HEK293 (cell line): ENCODE measurements at regions not wholly inside any gene's neighbourhood (a gene's known extent, or its start where the extent isn't known, plus 50 kb on each side); places are given as distances from the start of the nearest gene placed in this dataset.

ENCODE experiments used
- CTCF ChIA-PET: fragments of 350-600 bp; formaldehyde crosslinking; extraction: SDS; loops from one replicate; lab custom pipeline; 2021; ENCODE audit warnings: antibody characterized with exemption; lab: Yijun Ruan, JAX
- POLR2A ChIA-PET: fragments of 300-600 bp; formaldehyde crosslinking; extraction: SDS; loops from one replicate; lab custom pipeline; 2020; ENCODE audit warnings: antibody characterized with exemption, inconsistent platforms; lab: Yijun Ruan, JAX
- H3K27ac ChIP-seq: fragments of 200-500 bp; sonication (Bioruptor generic); 2 replicates; pipeline ENCODE4 v1.5.1; 2014; ENCODE audit warnings: low read depth, low read length, control low read depth, inconsistent platforms; ENCODE audit errors: extremely low read depth
- H3K36me3 ChIP-seq, 2 experiments: fragments of 200-500 bp in 1 of 2; sonication (Bioruptor generic) in 1 of 2; 1 replicate in 1 of 2; 2 replicates in 1 of 2; pipeline ENCODE4 v1.5.1; 2014 to 2017; ENCODE audit warnings: inconsistent platforms in 2 of 2, low read length in 2 of 2; ENCODE audit not compliant: control insufficient read depth in 2 of 2, insufficient read depth in 1 of 2
- H3K4me1 ChIP-seq: fragments of 200-500 bp; sonication (Bioruptor generic); 2 replicates; pipeline ENCODE4 v1.5.1; 2014; ENCODE audit warnings: mild to moderate bottlenecking, low read length, inconsistent platforms; ENCODE audit not compliant: control insufficient read depth, insufficient read depth
- H3K4me3 ChIP-seq: 2 replicates; pipeline ENCODE4 v1.5.1; 2011; ENCODE audit warnings: low read depth, mild to moderate bottlenecking, control low read depth, low read length, moderate library complexity
- H3K9me3 ChIP-seq: fragments of 200-500 bp; sonication (Bioruptor generic); 2 replicates; pipeline ENCODE4 v1.5.1; 2014; ENCODE audit warnings: low read depth, low read length, inconsistent platforms; ENCODE audit not compliant: control insufficient read depth, insufficient read depth
- INSM2 ChIP-seq: fragments of 450-650 bp; formaldehyde crosslinking; IDR thresholded peaks from 2 replicates; pipeline ENCODE4 v1.5.1; 2016; ENCODE audit warnings: missing biosample characterization, missing genetic modification characterization
- SCRT1 ChIP-seq: fragments of 450-650 bp; formaldehyde crosslinking; IDR thresholded peaks from 2 replicates; pipeline ENCODE4 v1.5.1; 2016; ENCODE audit warnings: missing biosample characterization, missing genetic modification characterization, borderline replicate concordance
- TRIM28 ChIP-seq: IDR thresholded peaks from 2 replicates; pipeline ENCODE4 v1.6.1; 2011; ENCODE audit warnings: low read length, control low read depth, borderline replicate concordance
- ZBTB7A ChIP-seq: fragments of 450-650 bp; formaldehyde crosslinking; IDR thresholded peaks from 2 replicates; pipeline ENCODE4 v1.5.1; 2016; ENCODE audit warnings: low read depth, missing biosample characterization, missing genetic modification characterization
- ZNF146 ChIP-seq: fragments of 450-650 bp; formaldehyde crosslinking; IDR thresholded peaks from 2 replicates; pipeline ENCODE4 v1.5.1; 2016; ENCODE audit warnings: missing biosample characterization, missing genetic modification characterization
- ZNF148 ChIP-seq: fragments of 450-650 bp; formaldehyde crosslinking; IDR thresholded peaks from 2 replicates; pipeline ENCODE4 v1.5.0; 2017; ENCODE audit warnings: missing biosample characterization, missing genetic modification characterization, borderline replicate concordance
- ZNF157 ChIP-seq: fragments of 450-650 bp; formaldehyde crosslinking; IDR thresholded peaks from 2 replicates; pipeline ENCODE4 v1.5.1; 2016; ENCODE audit warnings: missing biosample characterization, missing genetic modification characterization
- ZNF248 ChIP-seq: fragments of 450-650 bp; formaldehyde crosslinking; IDR thresholded peaks from 2 replicates; pipeline ENCODE4 v1.5.1; 2017; ENCODE audit warnings: missing biosample characterization, missing genetic modification characterization
- ZNF530 ChIP-seq: fragments of 450-650 bp; formaldehyde crosslinking; IDR thresholded peaks from 2 replicates; pipeline ENCODE4 v1.5.1; 2016; ENCODE audit warnings: low read depth, missing biosample characterization, missing genetic modification characterization
- ZNF585B ChIP-seq: fragments of 450-650 bp; formaldehyde crosslinking; IDR thresholded peaks from 2 replicates; pipeline ENCODE4 v1.5.1; 2016; ENCODE audit warnings: missing biosample characterization, missing genetic modification characterization
- ZNF596 ChIP-seq: fragments of 450-650 bp; IDR thresholded peaks from 2 replicates; pipeline ENCODE4 v1.5.0; 2018; ENCODE audit warnings: missing biosample characterization, mild to moderate bottlenecking, missing genetic modification characterization, moderate library complexity
- ZNF76 ChIP-seq: fragments of 450-650 bp; formaldehyde crosslinking; IDR thresholded peaks from 2 replicates; pipeline ENCODE4; 2016; ENCODE audit warnings: low read depth, missing biosample characterization, missing genetic modification characterization, borderline replicate concordance
- ZSCAN4 ChIP-seq: fragments of 450-650 bp; formaldehyde crosslinking; IDR thresholded peaks from 2 replicates; pipeline ENCODE4 v1.5.1; 2017; ENCODE audit warnings: missing biosample characterization, missing genetic modification characterization
- TF ChIP-seq, protein P1 (sequence below): fragments of 450-650 bp; formaldehyde crosslinking; IDR thresholded peaks from 2 replicates; pipeline ENCODE4 v1.5.1; 2017; ENCODE audit warnings: missing biosample characterization, mild to moderate bottlenecking, missing genetic modification characterization, moderate library complexity
- TF ChIP-seq, protein P2 (sequence below): fragments of 450-650 bp; formaldehyde crosslinking; IDR thresholded peaks from 2 replicates; pipeline ENCODE4 v1.5.1; 2016; ENCODE audit warnings: missing biosample characterization, missing genetic modification characterization
- TF ChIP-seq, protein P3 (sequence below): fragments of 450-650 bp; formaldehyde crosslinking; IDR thresholded peaks from 2 replicates; pipeline ENCODE4 v1.5.1; 2016; ENCODE audit warnings: missing biosample characterization, missing genetic modification characterization
- TF ChIP-seq, protein P4 (sequence below): fragments of 450-650 bp; formaldehyde crosslinking; optimal IDR thresholded peaks from 2 replicates; pipeline ENCODE3; 2016; ENCODE audit warnings: missing biosample characterization, mild to moderate bottlenecking, missing genetic modification characterization
- TF ChIP-seq, protein P5 (sequence below): fragments of 450-650 bp; IDR thresholded peaks from 2 replicates; pipeline ENCODE4 v1.5.1; 2018; ENCODE audit warnings: missing biosample characterization, missing genetic modification characterization

DNA sequence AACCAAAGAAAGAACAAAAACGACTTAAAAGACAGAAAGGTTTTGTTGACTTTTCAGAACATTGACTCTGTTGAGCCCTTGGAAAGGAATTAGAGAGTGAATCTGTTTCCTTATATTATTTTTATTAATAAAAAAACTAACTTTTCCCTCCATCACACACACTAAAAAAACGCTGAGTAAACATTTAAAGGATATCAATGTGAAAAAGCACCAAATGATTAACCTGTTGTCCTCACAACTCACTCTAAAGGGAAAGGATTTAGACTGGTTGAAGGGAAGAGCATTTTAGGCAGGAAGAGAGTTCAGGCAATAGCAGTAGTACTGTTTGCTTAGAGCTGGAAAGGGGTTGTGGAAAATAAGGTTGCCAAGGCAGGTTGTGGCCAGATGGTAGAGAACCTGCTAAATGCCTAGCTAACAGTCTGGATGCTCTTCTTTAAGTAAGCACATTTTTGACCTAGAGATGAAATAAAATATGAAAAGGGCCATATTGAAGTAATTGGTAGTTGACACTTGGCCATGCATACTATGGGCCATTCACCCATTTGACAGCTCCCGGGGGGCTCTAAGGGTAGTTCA lies 98.0 kb upstream of the NDP start:
- H3K4me3 ChIP-seq: no peak overlapping the region
- no peaks in the 10 kb centered on the region for H3K9me3 ChIP-seq
- TF ChIP-seq ZNF596 (no peak), TRIM28 (no peak), ZNF146 (no peak), INSM2 (no peak), ZNF76 (no peak), SCRT1 (tag by site-specific recombination) (no peak), ZNF157 (tag by site-specific recombination) (no peak), ZNF530 (tag by site-specific recombination) (no peak), ZBTB7A (no peak), ZSCAN4 (tag by site-specific recombination) (no peak), ZNF248 (tag by site-specific recombination) (no peak)
- TF ChIP-seq, protein P1, sequence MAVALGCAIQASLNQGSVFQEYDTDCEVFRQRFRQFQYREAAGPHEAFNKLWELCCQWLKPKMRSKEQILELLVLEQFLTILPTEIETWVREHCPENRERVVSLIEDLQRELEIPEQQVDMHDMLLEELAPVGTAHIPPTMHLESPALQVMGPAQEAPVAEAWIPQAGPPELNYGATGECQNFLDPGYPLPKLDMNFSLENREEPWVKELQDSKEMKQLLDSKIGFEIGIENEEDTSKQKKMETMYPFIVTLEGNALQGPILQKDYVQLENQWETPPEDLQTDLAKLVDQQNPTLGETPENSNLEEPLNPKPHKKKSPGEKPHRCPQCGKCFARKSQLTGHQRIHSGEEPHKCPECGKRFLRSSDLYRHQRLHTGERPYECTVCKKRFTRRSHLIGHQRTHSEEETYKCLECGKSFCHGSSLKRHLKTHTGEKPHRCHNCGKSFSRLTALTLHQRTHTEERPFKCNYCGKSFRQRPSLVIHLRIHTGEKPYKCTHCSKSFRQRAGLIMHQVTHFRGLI (tag by site-specific recombination): no peak
- TF ChIP-seq, protein P2, sequence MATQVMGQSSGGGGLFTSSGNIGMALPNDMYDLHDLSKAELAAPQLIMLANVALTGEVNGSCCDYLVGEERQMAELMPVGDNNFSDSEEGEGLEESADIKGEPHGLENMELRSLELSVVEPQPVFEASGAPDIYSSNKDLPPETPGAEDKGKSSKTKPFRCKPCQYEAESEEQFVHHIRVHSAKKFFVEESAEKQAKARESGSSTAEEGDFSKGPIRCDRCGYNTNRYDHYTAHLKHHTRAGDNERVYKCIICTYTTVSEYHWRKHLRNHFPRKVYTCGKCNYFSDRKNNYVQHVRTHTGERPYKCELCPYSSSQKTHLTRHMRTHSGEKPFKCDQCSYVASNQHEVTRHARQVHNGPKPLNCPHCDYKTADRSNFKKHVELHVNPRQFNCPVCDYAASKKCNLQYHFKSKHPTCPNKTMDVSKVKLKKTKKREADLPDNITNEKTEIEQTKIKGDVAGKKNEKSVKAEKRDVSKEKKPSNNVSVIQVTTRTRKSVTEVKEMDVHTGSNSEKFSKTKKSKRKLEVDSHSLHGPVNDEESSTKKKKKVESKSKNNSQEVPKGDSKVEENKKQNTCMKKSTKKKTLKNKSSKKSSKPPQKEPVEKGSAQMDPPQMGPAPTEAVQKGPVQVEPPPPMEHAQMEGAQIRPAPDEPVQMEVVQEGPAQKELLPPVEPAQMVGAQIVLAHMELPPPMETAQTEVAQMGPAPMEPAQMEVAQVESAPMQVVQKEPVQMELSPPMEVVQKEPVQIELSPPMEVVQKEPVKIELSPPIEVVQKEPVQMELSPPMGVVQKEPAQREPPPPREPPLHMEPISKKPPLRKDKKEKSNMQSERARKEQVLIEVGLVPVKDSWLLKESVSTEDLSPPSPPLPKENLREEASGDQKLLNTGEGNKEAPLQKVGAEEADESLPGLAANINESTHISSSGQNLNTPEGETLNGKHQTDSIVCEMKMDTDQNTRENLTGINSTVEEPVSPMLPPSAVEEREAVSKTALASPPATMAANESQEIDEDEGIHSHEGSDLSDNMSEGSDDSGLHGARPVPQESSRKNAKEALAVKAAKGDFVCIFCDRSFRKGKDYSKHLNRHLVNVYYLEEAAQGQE (tag by site-specific recombination): no peak
- TF ChIP-seq, all 188 proteins: peak for 0
- Histone ChIP-seq H3K36me3 (no peaks in the 10 kb centered on the region), H3K27ac (no peak overlapping the region), H3K4me1 (no peaks in the 10 kb centered on the region)
- POLR2A ChIA-PET: no interaction called here
- CTCF ChIA-PET: interaction anchor here (0.5 kb wide), 1 partner anchor 203 kb away, joined by 3 read pairs; no protein-coding TSS in a partner anchor

DNA sequence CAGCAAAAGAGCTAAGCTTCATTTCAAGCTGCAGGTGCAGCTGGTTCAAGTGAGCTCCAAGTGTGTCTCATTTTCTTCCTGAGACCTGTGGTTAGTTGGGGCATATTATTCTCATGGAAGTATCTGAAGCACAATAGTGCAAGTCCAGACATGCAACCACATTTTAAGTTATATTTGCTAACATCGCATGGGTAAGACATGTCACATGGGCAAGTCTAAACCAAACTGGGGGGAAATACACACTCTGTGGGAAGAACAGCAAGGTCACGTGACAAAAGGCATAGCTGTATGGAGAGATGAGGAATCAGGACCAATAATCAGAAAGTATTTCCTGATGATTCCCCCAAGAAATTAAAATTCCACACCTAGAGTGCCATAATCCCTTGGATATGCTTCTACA lies 94.9 kb upstream of the NDP start:
- H3K27ac ChIP-seq: no peak overlapping the region
- no peaks in the 10 kb centered on the region for H3K36me3 ChIP-seq
- no peak overlapping the region for H3K4me3 ChIP-seq
- H3K4me1 ChIP-seq: no peaks in the 10 kb centered on the region
- POLR2A ChIA-PET: no interaction called here
- CTCF ChIA-PET: no interaction called here
- H3K9me3 ChIP-seq: no peaks in the 10 kb centered on the region
- TF ChIP-seq, protein P3, sequence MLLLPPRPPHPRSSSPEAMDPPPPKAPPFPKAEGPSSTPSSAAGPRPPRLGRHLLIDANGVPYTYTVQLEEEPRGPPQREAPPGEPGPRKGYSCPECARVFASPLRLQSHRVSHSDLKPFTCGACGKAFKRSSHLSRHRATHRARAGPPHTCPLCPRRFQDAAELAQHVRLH (tag by site-specific recombination): no peak
- no peak for TF ChIP-seq ZNF148 (tag by site-specific recombination)
- TF ChIP-seq, protein P1 (tag by site-specific recombination): no peak
- TF ChIP-seq, protein P4, sequence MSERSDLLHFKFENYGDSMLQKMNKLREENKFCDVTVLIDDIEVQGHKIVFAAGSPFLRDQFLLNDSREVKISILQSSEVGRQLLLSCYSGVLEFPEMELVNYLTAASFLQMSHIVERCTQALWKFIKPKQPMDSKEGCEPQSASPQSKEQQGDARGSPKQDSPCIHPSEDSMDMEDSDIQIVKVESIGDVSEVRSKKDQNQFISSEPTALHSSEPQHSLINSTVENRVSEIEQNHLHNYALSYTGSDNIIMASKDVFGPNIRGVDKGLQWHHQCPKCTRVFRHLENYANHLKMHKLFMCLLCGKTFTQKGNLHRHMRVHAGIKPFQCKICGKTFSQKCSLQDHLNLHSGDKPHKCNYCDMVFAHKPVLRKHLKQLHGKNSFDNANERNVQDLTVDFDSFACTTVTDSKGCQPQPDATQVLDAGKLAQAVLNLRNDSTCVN (tag by site-specific recombination): no peak
- TF ChIP-seq ZNF585B (tag by site-specific recombination): no peak
- TF ChIP-seq, protein P5, sequence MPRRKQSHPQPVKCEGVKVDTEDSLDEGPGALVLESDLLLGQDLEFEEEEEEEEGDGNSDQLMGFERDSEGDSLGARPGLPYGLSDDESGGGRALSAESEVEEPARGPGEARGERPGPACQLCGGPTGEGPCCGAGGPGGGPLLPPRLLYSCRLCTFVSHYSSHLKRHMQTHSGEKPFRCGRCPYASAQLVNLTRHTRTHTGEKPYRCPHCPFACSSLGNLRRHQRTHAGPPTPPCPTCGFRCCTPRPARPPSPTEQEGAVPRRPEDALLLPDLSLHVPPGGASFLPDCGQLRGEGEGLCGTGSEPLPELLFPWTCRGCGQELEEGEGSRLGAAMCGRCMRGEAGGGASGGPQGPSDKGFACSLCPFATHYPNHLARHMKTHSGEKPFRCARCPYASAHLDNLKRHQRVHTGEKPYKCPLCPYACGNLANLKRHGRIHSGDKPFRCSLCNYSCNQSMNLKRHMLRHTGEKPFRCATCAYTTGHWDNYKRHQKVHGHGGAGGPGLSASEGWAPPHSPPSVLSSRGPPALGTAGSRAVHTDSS: no peak
